ENCODE measurements at regions not wholly inside any gene's neighbourhood (a gene's known extent, or its start where the extent isn't known, plus 50 kb on each side); places are given as distances from the start of the nearest gene placed in this dataset.

DNA sequence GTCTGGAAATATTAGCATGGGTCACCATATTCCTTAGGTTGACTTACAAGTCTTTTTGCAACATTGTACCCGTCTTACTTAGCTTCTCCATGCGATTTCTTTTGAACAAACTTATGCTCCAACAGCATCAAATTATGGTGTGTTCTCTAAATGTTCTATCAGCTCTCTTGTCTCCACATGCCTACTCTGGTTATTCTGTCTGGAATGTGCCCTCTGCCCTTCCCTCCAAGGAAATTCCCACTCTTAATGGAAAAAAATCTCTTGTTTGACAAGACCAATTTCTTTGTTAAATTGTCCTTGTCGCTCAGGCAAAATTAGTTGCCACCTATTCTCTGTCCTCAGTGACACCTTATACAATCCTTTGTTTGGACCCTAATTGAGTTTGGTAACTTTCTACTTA lies 522.8 kb upstream of the LUZP2 start:
- no peak for DNase-seq

DNA sequence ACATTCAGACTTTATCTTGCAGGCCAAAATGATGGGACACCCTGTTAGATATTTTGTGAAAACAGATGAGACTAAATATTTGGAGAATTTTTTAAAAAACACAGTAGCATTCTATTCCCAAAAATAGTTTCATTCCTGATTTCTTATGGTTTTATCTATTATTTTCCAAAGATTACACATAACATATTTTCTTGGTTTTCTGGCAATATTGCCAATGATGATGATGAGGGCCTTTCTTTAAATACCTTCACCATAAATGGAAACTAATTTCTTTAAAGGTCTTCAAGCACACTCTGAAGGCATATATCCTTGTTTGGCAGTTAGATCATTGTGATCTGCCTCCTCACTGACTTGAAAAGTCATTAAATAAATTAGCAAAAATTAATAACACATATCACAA lies 522.3 kb upstream of the LUZP2 start:
- no peak for DNase-seq

DNA sequence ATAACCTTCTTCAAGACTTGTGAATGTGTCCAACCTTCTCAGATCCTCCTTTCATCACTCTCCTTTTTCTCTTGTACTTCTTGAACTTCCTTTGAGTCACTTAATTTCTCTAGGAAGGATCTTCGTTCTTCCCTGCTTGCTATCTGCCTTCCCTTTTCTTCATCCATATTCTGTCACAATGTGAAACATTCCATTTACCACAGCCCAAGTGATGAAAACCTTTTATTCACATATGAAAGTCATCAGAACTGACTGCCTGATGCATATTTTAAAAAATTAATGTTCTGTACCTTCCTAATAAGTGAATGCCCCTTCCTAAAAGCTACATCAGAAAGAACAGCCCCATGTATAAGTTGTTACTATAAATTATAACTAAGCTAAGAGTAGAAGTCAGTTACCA lies 520.4 kb upstream of the LUZP2 start:
- DNase-seq = no peak

DNA sequence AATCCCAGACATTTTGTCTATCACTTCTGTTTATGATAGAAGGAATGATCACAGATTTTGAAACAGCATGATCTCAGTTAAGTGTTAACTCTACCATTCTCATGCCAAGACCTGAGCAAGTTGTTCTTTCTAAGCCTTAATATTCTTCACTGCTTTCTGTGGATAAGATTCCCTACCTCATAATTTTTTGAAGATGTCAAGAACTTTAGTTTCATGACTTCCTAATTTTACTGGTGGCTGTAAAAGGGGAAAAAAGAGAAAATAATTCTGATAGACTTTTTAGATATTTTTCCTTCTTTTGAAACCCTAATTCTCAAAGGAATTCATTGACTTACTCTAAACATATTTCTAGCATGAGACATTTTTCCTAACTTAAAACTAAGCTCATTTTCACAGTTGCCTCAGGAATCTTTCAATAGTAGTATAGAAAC lies 520.0 kb upstream of the LUZP2 start:
- DNase-seq = no peak

DNA sequence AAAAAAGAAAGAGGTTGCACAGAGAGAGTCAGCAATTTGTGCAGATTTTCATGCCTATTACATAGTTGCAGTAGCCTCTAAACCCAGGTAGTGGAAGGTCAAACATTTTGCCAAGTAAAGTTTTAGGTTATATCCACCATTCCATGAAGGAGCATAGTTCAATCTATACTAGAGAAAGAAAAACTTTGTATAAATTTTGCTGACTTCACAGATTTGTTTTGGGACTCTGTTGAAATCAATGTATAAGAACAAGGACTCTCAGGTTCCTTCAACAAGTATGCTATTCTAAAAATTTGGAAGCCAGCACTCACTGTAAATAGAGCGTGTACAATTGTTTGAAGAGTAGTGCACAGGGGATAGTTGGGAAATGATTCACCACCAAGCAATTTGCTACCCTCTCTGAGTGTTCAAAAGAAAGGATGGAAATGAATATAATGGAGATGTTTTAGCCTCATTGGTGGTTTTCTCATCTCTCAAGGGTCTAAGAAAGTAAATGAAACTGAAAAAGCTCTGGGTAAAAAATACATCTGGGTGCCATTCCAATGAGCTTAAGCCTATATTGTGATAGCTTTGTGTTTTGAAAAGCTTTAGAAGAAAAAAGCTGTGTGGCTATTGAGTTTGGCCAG lies 508.4 kb upstream of the LUZP2 start:
- no peak for DNase-seq

DNA sequence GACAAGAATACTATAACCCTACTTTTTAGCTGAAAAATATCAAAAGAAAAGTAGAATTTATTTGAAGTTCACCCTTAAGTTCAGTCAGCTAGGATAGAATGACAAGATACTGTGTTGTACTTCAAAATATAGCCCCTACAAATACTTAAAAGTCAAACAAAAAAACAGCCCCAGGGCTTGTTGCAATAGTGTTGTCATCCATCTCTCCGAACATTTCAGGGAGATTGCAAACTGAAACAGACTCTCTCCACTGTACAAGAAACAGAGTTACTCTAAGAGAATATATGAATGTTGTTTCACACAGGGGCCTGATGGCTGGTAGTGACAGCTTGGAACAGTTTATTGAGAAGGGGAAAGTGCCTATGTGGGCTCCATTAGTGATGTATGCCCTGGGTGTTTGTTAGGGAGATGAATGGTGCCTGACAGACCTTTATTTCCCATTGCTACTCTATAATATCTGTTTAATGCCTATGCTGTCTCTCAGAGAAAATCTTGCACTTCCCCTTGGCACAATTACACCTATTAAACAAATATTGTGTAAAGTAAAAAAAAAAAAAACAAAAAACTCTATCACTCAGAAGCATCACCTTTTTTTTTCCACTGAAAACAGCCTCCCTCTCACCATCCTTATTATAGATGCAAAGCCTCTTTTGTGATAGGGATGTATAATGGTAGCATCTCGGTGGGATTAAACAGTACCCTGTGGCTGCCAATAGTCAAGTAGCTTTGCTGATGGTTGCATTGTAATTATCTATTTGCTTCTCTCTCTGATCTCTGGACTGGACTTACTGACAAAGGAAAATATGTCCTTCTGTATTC lies 506.3 kb upstream of the LUZP2 start:
- DNase-seq = no peak

DNA sequence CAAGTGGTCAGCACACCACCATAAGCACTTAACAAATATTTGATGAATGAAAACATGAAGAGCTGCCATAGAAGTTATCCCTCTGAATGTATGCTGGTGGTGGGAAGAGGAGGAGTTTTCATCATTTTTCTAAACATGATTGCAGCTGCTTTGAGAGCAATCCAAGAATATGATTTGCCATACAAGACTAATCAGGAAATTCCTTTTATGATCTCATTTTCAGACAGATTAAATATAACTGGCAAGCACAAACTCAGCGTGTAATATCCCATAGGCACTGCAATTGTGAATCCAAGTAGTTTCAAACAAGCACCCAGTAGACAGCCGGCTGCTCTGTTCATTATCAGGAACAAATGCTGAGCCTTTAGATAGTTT lies 505.7 kb upstream of the LUZP2 start:
- DNase-seq = no peak

DNA sequence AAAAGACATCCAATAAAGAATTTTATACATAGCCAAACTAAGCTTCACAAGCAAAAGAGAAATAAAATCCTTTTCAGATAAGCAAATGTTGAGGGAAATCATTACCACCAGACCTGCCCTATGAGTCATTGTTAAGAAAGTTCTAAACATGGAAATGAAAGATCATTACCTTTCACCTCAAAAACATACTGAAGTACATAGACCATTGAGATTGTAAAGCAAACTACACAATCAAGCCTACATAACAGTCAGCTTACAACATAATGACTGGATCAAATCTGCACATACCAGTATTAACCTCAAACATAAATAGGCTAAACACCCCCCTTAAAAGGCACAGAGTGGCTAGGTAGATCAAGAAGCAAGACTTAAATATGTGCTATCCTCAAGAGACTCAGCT lies 501.0 kb upstream of the LUZP2 start:
- no peak for DNase-seq

DNA sequence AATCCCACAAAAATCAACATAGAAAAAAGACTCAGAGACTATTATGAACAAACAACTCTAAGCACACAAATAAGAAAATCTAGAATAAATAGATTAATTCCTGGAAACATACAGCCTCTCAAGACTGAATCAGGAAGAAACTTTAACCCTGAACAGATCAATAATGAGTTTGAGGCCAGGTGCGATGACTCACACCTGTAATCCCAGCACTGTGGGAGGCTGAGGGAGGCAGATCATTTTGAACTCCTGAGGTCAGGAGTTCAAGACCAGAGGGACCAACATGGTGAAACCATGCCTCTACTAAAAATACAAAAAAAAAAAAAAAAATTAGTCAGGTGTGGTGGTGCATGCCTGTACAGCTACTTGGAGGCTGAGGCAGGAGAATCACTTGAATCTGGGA lies 499.5 kb upstream of the LUZP2 start:
- DNase-seq = no peak

DNA sequence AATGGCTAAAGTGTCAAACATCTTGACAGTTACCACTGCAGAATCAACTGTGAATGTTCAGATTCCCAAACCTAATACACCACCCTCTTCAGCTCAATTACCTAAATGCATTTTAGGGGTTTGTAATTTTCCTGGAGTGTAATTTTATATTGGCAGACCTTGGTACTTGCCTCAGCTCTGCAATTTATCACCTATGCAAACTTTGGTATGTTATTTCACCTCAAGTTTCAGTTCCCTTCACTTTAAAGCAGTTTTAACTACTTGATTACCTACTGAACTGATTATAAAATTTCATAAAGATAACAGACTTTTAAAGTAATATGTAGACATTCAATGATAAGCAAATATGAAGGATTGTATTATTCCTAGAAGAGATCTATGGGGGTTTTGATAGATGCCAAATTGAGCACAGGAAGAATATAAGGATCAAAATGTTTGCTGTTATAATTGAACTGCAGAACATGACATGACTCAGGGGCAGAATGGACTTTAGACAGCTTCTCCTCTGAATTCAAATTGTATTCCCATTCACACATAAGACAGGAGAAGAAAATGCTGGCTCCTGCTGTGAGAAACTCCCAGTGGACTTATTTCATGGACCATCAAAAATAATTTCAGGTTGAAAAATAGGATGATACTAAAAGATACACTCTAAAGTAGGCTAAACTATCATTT lies 491.5 kb upstream of the LUZP2 start:
- DNase-seq = no peak

DNA sequence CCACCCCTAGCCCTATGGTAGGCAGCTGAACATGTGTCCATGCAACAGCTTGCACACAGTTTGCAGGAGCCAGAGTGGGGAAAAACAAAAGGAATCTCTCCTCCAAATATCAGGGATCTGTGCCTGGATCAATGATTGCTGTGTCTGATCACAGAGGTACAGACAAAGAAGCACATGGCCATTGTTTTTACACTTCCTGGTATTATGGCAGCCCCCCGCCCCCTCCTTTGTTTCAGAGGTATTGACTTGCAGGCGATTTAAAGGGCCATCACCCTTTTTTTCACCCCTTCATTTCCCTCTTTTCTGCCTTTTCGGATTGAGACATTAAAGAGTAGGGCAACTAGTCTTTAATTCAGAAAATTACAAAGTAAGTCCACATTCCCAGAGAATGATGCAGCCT lies 453.0 kb upstream of the LUZP2 start:
- DNase-seq = no peak

DNA sequence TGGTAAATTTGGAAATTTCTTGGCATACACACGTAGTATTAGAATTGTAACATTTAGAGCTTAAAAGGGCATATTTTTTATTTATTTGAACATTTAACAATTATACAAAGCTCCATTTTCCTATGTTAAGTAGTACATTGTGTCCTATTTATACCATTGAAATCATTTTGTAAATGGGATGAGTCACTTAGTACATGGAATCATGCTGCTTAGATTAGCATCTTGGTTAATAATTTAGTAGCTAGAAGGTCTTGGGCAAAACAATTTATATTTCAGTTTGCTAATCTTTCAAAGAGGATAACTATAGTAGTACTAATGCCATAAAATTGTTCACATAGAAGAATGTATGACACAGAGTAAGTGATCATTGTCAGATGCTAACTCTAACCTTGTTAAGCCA lies 450.1 kb upstream of the LUZP2 start:
- no peak for DNase-seq

DNA sequence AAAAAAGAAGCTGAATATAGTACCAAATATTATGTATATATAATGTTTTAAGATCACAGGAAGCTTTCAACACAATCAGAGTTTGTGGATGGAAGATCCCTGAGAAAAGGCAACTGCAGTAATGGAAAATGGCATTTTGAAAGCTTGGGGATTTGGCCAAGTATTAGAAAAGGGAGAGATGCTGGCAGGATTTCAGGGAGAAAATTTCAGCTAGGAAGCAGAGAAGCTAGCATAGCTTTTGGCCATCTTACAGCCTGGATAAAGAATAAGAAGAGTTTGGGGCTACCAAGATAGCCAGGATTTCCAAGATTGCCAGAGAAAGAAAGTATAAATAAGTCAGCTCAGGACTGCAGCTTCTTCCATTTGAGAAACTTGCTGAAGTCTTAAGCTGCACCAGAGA lies 440.8 kb upstream of the LUZP2 start:
- DNase-seq = no peak

DNA sequence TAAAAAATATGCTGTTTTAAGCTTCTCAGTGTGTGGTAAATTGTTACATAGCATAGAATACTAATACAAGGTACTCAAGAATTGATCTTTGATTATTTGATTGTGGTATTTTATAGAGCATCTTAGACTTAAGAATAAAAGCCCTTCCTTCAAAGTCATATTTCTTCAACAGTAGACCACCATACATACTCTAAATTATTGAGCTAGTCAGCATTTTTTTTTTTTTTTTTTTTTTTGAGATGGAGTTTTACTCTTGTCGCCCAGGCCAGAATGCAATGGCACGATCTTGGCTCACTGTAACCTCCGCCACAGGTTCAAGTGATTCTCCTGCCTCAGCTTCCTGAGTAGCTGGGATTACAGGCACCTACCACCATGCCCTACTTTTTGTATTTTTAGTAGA lies 436.7 kb upstream of the LUZP2 start:
- DNase-seq = no peak

DNA sequence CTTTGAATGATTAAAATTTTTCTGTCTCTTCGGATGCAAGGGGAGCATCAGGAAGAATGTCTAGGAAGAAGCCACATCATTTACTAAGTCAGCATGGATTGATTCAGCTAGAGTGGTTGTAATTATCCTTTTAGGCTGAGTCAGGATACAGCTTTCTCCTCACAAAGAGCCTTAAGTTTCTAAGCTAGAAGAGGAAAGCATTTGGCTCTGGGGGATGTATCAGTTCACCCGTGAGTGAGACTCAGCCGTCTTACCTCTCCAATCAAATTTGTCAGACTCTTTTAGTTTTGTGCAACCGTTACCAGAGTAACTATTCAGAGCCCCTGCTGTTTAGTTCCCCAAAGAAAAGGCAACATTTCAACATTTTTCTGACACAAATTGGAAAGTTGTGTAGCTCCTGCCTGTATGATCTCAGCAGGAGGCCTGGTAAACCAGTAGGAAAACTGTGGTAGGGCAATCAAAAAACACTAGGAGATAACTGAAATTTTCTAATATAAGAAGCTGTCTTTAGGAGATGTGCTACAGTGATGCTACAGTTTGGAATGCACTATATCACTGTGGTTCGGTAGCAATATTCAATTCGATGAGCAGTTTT lies 432.4 kb upstream of the LUZP2 start:
- DNase-seq = no peak

DNA sequence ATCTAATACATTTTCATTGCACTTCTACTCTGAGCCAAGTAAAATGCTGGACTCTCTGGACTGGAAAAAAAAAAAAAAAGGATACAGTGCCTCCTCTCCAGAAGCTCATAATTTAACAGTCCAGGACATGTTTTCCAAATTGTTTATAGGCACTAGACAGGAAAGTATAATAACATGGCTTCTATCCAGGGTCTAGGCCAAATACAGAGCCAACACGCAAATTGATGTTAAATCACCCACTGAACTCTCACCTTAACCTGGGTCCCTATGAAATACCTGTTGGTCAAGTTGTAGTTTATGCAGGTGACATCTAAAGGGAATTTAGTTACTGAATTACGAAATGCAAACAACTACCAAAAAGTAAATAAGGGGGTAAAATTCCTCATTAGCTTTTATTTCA lies 428.7 kb upstream of the LUZP2 start:
- no peak for DNase-seq

DNA sequence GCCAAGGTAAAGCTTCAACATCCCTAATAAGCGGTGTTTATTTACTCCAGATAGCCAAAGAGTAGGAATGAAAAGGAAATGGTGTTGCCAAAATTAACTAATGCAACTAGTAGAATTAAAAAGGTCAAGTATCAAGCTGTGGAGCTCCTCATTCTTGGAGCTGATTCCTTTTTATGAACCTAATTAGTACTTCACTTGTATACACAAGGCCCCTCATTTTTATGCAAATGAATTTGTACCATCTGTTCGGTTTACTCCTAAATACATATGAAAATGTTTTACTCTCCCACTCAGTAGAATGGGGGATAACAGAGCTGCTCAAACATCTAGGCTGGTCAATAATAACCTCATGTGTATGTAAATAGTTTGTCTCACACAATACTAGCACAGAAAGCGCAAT lies 426.4 kb upstream of the LUZP2 start:
- no peak for DNase-seq

DNA sequence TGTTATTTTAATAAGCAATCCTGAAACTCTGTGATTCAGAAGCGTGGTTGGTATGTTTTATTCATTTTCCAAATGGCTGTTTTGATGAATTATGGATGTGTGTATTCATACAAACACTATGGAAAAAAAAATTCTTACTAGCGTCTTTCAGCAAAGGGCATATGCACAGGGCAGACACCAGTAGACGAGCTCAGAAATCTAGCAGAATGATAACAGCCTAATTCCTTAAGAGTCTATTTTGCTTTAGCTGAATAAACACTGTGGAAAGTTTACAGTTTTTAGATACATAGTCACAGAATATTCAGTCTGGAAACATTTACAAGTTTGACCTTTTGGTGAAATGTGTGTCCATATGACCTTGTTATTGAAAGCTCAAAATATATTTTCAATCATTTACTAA lies 418.8 kb upstream of the LUZP2 start:
- no peak for DNase-seq

DNA sequence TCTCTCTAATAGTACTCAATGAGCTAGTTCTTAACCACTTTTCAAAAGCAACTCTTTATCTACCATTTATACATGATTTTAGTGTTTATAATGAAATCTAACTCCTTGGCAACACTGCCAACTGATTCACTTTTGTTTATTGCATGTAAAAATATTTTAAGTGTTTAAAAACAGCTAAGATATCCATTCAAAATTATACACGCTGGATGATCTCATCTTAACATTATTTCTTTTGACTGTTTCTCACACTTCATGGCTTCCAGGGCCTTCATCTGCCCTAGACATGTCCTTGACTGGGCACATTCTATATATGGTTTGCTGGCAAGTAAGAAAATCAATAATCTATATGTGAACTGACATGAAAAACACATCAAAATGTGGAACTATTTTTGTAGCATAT lies 414.6 kb upstream of the LUZP2 start:
- no peak for DNase-seq

DNA sequence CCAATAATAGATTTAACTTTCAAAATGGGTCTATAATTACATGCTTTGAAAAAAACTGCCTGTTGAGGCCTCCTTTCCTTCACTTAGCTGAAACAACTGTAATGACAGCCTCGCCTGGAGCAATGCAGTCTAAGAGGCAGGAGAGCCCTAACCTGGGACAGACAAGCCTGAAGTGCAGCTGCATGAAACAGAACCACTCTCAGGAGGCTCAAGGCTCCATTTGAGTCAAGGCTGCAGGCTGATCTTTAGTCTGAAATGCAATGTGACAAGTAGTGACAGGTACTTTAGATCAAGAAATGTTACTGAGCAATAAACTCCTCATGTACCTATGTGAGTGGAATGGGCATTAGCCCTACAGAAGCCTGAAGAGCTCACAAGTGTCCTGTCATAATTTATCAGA lies 414.0 kb upstream of the LUZP2 start:
- no peak for DNase-seq

DNA sequence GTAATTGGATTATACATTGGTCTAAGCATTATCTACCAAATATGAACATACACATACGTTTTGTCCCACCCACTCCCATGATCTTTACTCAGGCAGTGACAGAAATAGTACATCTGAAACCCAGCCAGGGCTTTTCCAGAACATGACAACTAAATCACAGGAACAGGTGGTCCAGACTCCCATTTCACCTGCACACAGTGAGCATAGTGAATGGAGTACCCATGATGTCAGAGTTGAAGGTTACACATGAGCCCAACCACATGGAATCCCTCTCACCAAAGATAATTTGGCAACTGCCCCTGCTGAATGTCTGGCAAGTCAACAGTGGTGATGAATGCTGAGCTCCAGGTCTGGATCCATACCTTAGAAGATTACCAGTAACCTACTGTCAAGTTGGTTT lies 411.9 kb upstream of the LUZP2 start:
- DNase-seq = no peak

DNA sequence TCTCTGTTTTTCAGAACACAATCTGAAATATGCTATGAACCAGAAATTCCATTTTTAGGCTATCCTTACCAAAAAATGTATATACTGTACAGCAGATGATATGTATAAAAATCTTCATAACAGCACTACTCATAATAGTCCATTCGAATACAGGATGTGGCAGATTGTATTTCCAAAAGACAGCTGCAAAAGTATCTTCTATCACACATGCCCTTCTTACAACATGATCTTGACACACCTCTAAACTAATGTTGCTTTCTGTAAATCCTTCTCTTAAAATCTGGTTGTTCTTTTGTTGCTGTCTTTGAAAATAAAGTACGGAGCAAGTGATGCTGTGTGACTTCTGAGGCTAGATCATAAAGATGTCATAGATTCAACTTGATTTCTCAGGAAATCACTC lies 409.9 kb upstream of the LUZP2 start:
- no peak for DNase-seq

DNA sequence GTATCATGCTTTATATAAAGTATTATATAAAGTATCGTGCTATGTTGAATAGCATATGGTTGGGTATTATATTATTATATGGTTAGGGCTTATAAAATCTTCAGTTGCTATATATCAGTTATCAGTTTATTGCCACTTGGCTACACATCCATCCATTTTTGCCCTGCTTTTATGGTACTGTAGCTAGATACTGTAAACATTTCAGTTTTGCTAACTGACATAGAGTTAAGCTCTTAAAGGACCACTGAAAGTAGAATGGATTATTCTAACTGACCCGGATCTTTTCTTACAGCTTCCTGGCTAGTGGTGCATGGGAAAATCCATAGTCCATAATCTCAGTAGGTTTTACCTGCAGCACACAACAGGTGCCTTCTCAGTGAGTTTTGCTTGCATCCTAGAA lies 405.3 kb upstream of the LUZP2 start:
- DNase-seq = no peak

DNA sequence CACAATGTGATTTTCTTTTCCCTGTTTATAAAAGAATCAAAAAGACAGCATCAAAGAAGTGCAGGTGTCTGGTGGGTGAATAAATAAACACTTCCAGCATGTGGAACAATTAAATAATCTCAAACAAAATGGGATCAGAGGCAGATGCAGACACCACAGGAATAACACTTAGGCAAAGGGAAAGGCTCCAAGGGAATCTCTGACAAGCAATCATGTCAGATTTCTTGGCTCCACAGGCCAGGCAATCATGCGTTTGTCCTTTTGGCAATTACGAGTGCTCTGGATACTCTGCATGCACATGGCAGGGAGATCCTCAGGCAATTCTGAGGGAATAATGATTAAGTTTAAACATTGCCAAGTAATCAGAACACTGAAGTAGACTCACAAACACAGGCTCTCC lies 403.5 kb upstream of the LUZP2 start:
- DNase-seq = no peak

All from hematopoietic multipotent progenitor cell treated with erythropoietin and hydrocortisone succinate and interleukin-3 and kit ligand, for 4 days (in vitro differentiated cells).